HG03025 (cell line): ENCODE measurements at regions not wholly inside any gene's neighbourhood (a gene's known extent, or its start where the extent isn't known, plus 50 kb on each side); places are given as distances from the start of the nearest gene placed in this dataset.

Experiments used
- ATAC-seq: cut with Tn5 transposase; IDR thresholded peaks from one replicate; pipeline ENCODE4 v1.9.1; 2021; ENCODE audit warnings: mild to moderate bottlenecking, moderate library complexity; ENCODE audit not compliant: unreplicated experiment, low FRiP score

DNA sequence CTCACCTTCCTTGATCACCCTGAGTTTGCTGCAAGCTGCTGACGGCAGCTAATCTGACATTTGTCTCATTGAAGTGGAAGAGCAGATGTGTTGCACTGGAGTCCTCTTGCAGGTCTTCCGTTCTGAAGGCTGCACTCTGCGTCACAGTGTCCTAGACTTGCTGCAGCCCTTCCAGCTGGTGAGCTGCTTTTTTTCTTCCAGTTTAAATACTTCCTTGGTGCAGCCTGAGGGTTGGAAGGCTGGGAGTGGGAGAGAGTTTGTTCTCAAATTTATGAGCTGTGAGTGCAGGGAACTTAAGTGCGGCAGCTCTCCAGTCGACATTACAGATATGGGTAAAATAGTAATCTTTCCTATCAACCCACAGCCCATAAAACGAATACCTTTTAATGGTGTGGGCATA lies 303.6 kb upstream of the FAT1 start:
- no peak for ATAC-seq

DNA sequence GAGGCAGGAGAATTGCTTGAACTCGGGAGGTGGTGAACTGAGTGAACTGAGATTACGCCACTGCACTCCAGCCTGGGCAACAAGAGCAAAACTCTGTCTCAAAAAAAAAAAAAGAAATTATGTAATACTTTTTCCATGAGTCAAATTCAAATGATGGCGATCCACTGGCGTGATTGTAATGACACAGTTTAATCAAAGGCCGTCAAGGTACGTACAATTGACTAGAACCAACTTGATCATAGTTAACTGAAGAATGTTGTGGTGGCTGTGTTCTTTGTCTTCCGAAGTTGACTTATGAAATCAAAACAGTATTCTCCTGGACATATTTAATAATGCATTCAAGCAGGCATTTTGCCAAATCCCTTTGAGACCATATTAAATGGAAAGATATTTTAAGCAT lies 318.6 kb upstream of the FAT1 start:
- ATAC-seq: no peak

DNA sequence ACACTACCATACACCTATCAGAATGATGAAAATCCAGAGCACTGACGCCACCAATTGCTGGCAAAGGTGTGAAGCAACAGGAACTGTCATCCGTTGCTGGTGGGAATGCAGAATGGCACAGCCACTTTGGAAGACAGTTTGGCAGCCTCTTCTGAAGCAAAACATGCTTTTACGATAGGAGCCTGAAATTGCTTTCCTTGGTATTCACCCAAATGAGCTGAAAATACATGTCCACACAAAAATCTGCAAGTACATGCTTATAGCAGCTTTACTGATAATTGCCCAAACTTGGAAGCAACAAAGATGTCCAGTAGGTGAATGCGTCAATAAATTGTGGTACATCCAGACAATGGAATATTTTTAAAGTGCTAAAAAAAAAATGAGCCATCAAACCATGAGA lies 322.8 kb upstream of the FAT1 start:
- ATAC-seq: no peak

DNA sequence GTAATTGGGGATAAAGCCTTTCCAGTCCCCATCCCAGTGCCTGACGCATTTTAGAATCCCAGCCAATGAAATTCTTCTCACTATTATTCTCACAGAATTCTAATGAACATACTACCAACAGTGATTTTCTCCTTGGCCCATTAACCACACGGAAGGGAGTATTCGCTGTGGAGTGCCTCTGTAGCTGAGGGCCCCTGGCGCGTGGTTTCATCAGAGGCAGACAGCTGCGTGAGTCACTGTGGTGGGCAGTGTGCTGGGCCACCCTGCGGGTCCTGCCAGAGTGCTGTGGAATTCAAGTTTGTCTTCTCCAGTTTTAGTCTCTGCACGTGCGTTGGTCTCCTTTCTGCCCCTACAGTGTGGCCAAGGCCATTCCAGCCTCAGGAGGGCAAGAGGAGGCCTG lies 335.4 kb upstream of the FAT1 start:
- ATAC-seq: no peak

DNA sequence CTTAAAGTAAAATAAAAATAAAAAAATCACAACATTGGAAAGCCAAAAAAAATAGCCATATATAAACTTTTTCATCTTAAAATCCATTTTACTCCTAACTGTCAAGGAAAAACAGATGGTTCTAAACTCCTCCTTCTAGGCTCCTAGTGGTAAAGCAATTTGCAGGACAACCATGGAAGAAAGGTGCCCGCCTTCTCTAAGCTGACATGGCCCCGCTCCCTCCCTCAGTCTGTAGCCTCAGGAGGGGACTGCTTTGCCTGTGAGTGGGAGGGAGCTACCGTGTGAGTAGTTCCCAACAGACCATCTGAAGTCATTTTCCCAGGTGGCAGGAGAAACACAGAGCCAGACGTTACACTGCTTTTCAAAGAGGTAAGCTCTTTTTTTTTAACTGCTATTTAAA lies 336.2 kb upstream of the FAT1 start:
- ATAC-seq: no peak

DNA sequence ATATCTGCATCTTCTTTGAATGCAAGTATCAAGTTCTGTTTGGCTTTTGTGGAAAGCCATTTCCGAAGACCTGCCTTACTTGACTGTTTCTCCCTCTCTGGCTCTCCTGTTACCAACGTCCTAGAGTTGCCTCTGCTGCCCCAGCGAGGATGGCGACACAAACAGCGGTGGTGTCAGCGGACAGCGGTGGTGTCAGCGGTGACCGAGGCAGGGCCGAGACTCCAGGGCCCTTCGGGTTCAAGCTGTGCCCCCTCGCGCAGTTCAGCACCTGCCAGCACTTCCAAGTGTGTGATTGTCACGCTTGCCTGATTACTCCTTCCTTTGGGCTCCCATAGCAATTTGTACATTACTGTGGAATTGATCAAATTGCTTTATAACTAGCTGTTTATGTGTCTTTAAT lies 336.9 kb upstream of the FAT1 start:
- ATAC-seq: no peak

DNA sequence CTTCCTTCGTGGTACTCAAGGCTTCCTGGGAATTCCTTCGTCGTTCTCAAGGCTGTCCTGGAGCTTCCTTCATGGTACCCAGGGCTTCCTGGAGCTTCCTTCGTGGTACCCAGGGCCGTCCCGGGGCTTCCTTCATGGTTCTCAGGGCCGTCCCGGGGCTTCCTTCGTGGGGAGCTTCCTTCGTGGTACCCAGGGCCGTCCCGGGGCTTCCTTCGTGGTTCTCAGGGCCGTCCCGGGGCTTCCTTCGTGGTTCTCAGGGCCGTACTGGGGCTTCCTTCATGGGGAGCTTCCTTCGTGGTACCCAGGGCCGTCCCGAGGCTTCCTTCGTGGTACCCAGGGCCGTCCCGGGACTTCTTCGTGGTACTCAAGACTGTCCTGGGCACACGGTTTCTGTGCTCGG lies 339.6 kb upstream of the FAT1 start:
- ATAC-seq: no peak

DNA sequence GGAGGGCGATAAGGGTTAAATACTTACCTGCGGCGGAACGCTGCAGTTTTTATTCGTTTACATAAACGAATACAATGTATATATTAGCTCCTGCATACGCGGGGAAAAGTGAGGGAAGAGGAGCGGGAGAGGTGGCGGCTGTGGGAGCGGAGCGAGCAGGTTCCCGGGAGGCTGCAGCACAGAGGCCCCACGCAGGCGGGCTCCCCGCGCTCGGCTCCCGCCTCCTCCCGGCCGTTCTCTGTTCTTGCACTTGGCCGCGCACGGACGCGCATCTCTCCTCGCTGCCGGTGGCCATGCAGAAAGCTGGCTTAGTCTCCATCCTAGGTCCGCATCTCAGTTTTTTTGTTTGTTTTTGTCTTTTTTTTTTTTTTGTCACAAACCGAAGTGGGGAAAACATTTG lies 340.4 kb upstream of the FAT1 start:
- no peak for ATAC-seq

DNA sequence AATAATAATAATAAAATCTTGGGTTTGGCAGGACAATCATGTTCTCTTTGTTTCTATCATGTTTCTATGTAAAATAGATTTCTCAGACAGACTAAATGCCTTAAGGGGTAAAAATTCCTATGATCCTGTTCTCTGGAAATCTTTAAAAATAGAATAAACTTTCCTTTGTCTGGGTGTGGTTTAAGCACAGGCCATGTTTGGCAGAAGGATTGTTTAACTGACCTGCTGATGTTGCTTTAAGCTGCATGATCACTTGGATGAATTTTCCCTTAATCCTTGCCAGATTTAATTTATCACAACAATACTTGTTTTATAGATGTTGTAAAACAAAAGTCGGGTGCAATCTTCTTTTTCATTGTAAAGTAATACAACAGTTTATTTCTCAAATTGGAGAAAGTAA lies 341.7 kb upstream of the FAT1 start:
- ATAC-seq: no peak

DNA sequence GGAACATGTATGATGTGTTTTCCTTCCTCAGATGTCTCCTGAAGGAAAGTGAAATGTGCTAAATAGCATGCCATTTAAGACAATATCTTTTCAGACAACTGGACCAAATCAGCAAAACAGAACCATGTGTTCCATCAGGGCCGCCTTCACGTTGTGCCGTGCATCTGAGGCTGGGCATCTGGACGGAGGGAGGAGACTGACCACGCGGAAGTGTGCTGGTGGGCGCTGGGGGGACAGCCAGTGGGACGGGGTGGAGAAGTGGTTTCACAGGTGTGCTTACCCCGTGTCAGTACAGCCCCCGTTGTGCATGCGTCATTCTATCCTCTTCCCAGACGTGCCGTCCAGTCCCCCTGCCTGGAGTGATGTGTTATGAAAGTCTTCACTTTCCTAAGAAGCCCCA lies 342.1 kb upstream of the FAT1 start:
- ATAC-seq: no peak

DNA sequence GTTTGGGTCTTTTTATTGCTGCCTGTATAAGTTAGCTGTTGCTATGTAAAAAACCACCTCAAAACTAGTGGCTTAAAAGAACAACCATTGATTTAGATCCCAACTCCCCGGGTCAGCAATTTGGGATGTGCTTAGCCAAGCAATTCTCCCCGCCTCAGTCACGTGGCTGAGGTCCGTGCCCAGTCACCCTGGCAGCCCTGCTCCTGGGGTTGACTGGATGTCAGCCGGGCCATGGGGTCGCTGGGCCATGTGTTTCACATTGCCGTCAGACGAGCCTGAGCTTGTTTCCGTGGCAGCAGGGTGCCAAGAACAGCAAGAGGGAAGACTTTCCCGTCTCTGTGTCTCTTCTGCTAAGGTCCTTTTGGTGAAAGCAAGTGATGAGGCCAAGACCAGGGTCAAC lies 345.7 kb upstream of the FAT1 start:
- ATAC-seq: no peak

DNA sequence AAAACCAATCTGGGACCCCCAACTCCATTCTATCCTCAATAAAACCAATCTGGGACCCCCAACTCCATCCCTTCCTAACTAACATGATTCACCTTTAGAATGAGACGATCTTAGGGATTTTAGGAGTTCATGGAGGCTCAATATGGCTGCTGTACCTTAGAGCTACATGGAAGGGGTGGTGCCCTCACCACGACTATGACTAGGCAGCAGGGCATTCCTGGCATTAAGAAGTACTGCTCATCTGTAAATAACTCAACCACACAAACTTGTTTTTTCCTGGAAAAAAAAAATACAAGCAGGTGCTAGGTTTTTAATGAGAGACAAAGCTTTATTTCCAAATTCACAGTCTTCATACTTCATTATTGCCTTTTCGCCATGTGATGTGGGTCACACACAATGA lies 346.5 kb upstream of the FAT1 start:
- ATAC-seq: no peak

DNA sequence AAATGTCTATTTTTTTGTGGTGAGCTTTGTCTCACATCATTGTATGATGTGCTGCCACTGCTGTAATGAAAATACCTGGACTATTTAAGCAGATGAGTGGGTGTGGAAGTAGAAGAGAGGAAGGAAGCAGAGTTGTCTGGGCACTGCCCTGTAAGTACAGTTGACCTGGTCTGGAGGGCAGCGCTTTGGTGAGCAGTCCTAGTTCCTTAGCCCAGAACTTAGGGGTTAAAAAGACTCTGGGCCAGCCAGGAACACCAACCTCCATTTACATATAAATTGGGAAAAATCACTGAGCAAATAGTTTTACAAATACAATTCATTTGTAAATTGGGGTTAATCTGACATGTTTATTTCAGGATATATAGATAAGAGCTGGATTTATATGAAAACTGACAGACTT lies 347.1 kb upstream of the FAT1 start:
- ATAC-seq: no peak

DNA sequence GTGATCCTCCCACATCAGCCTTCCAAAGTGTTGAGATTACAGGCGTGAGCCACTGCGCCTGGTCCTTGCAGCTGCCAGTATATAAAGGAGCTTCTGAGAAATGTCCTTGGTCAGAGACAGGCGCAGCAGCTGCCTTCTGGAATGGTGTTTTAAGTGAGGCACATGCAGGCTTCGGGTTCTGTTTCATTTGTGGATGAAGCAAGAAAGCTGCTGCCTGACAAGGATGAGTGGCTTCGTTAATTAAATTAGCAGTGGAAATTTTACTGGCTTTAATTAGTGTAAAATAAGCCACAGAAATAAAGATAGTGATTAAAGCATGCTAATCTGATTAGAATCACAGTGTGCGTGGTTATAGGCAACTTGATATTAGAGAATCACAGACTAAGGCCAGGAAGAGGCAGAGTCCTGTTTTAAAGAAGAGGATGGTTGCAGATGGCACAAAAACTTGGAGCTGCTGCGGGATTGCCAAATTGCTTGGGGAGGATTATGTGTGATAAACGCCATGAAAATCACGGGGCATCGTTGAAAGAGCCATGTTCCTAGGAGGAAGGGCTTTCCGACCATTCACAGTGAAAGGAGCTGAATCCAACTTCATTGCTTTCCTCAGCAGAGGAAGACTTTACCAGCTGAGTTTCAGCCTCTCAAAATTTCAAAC lies 348.4 kb upstream of the FAT1 start:
- ATAC-seq: no peak

DNA sequence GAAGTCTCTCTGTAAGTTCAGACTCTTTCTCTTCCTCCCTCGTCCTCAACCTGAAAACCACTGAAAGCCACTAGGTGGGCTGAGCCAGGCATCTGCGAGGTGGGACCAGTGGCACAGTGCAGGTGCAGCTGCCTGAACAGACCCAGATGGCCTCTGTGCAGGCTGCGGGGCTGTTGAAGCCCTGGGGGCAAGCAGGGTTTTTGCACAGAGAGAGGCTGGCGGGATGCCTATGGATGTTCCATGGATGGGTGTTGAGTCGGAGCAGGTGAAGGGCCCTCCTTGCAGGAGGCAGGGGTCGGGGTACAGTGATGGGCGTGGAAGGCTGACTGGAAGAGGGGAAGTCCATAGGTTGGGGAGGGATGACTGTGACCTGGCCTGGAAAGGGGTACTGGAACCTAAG lies 350.2 kb upstream of the FAT1 start:
- no peak for ATAC-seq

DNA sequence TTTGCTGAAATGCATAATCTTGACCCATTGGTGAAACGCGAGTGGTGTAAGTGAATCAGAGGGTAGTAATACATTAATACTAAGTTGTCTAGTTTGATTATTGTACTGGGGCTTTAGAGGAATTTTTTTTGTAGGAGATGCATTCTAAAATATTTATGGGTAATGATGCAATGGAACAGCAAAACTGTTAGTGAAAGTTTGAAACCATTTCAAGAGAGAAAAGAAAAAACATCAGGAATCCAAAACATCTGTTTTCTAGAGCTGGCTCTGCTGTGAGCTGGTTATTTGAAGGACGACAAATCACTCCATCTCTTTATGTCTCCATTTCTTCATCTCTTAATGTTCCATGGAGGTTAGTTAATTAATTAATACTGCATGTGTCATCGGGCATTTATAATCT lies 351.9 kb upstream of the FAT1 start:
- no peak for ATAC-seq

DNA sequence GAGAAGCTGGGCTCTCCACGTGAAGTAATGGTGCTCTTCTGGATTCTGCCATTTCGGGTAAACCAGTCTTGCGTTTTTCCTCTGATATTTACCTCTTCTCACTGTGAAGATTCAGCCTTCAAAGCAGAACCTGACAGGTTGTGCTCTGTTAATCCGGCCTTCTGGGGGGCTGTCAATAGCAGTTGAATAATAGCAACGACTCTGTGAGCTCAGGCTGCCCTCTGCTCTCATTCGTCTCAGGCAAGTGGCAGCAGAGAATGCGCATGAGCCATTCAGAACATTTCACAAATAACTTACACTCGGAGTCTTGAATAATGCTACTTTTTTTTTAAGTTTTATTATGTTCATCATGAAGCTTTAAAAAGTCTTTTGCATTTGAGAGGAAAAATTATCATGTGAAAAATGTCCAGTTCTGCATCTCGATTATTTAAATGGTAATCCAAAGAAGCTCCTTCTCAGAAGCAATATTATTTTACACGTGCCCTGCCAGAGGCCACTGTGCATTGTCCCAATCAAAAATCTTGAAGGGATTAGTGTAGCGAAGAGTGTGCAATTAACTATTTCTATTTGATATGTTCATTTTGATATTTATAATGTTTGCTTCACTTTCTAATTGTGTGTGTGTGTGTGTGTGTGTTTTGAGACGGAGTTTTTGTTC lies 354.2 kb upstream of the FAT1 start:
- ATAC-seq: no peak

DNA sequence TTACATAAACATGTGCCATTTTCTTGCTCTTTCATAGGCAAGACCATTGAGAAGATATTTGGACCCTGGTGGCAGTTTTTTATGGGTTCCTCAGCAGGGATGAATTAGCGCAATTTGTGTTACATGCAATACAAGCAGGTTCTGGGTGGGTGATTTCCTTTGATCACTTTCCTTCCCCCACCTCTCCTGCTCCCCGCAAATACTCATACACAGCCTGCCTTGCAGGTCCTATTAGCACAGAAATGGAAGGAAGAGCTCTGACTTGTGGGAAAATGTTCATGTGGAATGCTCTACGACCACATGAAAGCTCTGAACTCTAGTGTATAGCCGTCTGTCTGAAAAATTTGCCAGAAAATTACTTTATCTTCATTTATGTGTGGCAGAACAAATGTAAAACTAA lies 361.0 kb upstream of the FAT1 start:
- no peak for ATAC-seq

DNA sequence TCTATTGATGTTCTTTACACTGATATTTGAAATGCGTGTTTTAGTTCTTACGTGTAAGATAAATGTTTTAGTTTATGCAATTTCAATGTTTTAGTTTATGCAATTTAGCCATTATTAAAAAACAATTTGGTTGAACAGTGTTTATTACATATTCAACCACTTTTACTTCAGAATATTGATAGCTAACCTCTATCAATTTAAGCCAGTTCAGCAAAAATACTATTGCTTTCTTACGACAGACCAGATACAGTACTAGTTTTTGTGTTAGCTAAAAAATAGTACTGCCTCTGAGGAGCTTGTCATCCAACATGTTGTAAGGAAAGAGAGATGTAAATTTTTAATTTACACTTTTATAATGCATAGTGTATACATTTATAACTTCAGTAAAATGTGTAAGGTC lies 361.7 kb upstream of the FAT1 start:
- no peak for ATAC-seq

DNA sequence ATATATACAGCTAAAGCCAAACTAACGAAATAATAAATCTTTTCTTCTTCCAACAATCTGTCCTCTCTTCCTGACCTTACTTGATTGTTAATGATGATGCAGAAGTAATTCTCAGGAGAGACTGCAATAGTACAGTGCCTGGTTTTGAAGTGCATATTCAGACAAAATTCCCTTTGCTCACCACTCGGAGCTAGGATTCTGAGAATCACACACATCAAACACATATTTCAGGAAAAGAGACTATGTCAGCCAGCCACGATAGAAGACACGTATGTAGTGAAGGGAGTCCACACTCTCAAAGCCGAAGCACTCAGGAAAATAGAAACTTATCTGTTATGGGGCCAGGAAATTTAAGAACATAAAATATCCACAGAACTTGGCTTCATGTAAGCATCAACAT lies 362.5 kb upstream of the FAT1 start:
- ATAC-seq: no peak

DNA sequence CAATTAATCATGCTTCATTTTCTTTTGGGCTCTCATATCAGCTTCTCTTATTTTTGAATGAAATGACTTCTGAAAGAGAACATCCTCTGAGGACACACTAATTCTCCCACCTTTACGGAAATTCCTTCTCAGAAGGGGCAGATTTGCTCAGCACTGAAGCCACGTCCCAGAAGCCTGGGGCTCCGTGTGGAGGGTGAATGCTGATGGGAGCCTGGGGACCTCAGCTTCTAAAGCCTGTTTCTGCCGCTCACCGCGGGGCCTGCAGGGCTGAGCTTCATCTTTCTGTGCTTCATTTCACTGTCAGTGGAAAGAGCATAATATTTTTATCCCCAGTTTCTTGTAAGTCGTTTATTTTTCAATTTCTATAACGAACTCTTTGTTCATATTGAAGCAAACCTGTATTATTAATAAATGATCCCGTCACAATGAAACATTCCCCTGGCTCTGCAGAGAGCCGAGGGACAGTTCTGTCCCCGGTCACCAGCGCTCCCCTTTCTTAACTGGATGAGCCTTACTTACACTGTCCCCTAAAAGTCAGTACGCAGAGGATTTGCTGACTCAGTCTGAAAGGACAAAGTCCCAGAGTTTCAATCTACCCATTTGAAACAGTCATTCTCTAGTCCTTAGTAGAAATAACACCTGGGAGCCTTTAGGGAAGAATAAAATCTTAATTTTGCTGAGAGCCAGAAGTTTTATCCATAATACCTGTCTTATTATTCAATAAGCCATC lies 364.6 kb upstream of the FAT1 start:
- ATAC-seq: no peak

DNA sequence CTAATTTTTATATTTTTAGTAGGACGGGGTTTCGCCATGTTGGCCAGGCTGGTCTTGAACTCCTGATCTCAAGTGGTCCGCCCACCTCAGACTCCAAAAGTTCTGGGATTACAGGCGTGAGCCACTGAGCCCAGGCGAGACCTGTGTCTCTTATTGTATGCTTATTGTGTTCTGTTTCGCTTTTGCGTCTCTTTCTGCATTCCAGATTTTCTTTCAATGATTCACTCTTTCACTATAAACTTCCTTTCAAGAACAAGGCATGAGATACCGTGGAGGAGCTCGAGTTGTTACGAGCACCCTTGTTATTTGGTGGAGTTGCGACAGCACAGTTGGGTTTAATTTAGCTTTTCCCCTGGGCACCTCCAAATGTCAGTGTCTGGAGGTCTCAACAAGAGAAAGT lies 366.7 kb upstream of the FAT1 start:
- ATAC-seq: no peak
